Astrocyte of the spinal cord (primary cell): ENCODE measurements at regions not wholly inside any gene's neighbourhood (a gene's known extent, or its start where the extent isn't known, plus 50 kb on each side); places are given as distances from the start of the nearest gene placed in this dataset.

Experiments
- DNase-seq: peaks from one replicate; pipeline ENCODE4 v3.0.0; 2011; ENCODE audit warnings: low read depth, low spot score
- H3K4me3 ChIP-seq: 2 replicates; pipeline ENCODE4 v1.5.1; 2011; ENCODE audit warnings: low read depth, mild to moderate bottlenecking, low read length, moderate library complexity
- in situ Hi-C: cut with HindIII; loops from 2 replicates; pipeline ENCODE4 v1.10.0; 2017; ENCODE audit warnings: low sequenced_read_pairs
- TF ChIP-seq, protein P1 (sequence below): IDR thresholded peaks from 2 replicates; pipeline ENCODE4 v1.5.1; 2012; ENCODE audit warnings: low read depth, mild to moderate bottlenecking, low read length, inconsistent platforms

DNA sequence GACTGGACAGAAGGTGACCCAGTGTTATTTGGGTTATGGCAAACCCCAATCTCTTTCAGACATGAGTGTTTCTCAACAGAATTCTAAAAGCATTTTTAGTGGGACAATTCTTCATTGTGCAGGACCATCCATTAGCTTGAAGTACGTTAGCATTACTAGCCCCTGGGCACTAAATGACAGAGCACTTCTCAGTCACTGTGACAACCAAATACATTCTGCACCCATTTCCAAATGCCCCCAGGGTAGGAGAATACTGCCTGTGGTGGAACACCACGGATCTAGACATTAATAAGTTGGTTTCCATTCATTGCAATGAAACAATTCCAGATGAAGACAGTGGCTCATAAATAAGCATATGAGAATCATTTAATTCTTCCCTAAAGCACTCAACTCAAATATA, 102.4 kb upstream of the FRMD4A start:
- H3K4me3 ChIP-seq = no peak overlapping the region
- in situ Hi-C loops = no loop called here
- DNase-seq = no peak
- TF ChIP-seq, protein P1, sequence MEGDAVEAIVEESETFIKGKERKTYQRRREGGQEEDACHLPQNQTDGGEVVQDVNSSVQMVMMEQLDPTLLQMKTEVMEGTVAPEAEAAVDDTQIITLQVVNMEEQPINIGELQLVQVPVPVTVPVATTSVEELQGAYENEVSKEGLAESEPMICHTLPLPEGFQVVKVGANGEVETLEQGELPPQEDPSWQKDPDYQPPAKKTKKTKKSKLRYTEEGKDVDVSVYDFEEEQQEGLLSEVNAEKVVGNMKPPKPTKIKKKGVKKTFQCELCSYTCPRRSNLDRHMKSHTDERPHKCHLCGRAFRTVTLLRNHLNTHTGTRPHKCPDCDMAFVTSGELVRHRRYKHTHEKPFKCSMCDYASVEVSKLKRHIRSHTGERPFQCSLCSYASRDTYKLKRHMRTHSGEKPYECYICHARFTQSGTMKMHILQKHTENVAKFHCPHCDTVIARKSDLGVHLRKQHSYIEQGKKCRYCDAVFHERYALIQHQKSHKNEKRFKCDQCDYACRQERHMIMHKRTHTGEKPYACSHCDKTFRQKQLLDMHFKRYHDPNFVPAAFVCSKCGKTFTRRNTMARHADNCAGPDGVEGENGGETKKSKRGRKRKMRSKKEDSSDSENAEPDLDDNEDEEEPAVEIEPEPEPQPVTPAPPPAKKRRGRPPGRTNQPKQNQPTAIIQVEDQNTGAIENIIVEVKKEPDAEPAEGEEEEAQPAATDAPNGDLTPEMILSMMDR = no peak

DNA sequence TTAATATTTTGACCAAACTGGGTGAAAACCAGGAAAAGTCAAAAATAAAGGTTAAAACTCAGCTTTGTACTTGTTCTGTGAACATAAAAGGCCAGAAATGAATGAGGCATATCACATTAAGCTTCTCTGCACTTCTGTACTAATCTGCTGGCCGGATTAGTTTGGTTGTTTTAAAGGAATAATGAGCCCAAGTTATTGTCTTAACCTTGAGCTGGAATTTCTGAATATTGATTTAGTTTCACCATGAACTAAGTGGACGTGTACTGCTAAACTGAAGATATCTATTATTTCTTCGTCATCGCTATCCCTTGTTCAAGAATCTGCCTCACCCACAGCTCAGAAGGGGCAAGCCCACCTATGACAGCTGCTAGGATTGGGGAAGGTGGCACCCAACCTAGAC, 101.1 kb upstream of the FRMD4A start:
- TF ChIP-seq, protein P1 = no peak
- H3K4me3 ChIP-seq = no peak overlapping the region
- in situ Hi-C loops = no loop called here
- no peak for DNase-seq

DNA sequence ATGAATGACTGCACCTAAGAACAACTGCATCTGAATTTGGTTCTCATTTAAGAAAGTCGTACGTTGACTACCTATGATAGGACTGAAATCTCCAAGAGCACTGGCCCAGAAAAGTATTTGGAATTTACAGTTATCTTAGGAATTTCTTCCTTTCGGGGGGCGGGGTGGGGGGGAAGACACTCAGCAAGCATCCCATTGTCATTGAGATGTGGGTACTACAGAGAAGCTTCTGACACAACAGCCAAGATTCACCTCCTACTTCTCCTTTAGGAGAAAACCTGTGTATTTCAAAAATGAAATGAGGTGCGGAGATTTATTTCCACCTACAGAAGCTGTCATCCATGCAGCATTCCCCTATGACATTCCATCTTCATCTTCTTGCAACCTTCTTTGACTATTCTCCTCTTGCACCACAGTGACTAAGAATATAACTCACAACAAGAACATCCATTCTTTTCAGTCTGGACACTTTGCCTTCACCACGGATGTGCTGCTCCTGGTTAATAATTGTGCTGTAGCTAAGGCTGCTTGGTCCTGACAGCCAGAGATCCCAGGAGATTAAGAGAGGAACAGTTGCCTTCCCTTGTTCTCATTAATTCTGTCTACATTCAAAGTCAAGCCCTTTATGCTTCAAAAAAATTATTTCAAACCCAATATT, 98.4 kb upstream of the FRMD4A start:
- in situ Hi-C loops = no loop called here
- TF ChIP-seq, protein P1 = no peak

DNA sequence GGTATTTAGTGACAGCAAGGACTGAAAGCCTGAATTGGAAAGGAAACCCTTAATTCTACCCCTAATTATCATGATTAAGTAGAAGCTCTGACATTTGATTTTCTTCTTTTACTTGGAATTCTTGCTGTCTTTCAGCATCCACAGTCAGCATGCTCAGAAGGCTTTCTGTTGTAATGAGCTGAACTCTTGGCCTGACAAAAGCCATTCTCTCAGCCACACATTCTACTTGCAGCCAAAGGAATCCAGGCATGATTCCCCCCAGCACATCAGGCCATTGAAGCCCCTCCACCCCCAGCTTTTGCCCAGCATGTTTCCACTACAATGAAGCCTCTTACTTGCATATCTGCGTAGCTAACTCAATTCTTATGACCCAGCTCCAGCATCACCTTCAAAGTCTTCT, 94.3 kb upstream of the FRMD4A start:
- in situ Hi-C loops = no loop called here
- TF ChIP-seq, protein P1 = no peak
- DNase-seq = no peak
- H3K4me3 ChIP-seq = no peak overlapping the region

More for the DNA sequence above, 98.4 kb upstream of the FRMD4A start:
- DNase-seq = no peak
- no peak overlapping the region for H3K4me3 ChIP-seq

DNA sequence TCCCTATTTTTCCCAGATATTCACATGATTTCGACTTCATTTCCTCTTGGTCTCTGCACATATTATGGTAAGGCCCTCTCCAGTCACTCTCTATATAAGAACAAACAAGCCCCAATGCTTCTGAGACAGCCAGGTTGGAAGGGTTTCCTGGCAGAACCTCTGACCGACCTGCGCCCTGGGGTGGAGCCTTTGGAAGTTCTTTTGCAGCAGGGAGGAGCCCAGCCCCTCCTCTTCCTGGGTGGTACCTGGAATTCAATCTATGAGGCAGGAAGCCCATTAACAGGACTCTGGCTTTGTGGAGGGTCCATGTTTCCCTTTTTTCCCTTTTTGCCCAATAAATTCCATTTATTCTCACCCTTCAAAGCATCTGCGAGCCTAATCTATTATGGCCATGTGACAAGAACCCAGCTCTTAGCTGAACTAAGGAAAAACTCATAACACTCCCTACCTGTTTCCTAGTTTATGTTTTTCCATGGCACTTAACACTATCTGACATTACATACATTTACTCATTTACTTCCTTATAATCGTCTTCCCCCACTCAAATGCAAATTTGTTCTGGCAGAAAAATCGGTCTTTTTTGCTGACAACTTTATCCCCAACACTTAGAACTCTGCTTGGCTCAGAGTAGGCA, 92.5 kb upstream of the FRMD4A start:
- TF ChIP-seq, protein P1 = no peak
- DNase-seq = no peak
- in situ Hi-C loops = no loop called here
- no peak overlapping the region for H3K4me3 ChIP-seq

DNA sequence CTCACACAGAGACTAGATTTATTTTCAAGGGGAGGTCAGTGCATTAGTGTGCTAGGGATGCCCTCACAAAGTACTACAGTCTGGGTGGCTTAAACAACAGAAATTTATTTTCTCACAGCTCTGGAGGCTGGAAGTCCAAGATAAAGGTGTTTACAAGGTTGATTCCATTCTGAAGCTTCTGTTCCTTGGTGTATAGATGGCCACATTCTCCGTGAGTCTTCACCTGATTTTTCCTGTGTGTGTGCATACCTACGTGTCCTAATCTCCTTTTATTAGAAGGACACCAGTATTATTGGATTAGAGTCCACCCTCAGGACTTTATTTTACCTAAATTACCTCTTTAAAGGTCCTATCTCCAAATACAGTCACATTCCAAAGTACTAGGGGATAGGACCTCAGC, 91.7 kb upstream of the FRMD4A start:
- in situ Hi-C loops = no loop called here
- TF ChIP-seq, protein P1 = no peak

More for the DNA sequence above, 91.7 kb upstream of the FRMD4A start:
- DNase-seq = no peak
- no peak overlapping the region for H3K4me3 ChIP-seq
